Naive B cell (primary cell): ENCODE measurements at regions not wholly inside any gene's neighbourhood (a gene's known extent, or its start where the extent isn't known, plus 50 kb on each side); places are given as distances from the start of the nearest gene placed in this dataset.

Experiments
- ATAC-seq, 2 donors: fragments of 150-1000 bp; cut with Tn5 transposase; 2 replicates each; pipeline ENCODE4 v1.10.0; 2021; ENCODE audit warnings: low read depth in 2 of 2, mild to moderate bottlenecking in 2 of 2, moderate library complexity in 2 of 2
- DNase-seq: peaks from one replicate; pipeline ENCODE4 v3.0.0; 2022
- H3K27ac Mint-ChIP-seq, 6 donors: one replicate each; pipeline ENCODE4 v1.8.0; 2020 to 2022; ENCODE audit warnings: mild to moderate bottlenecking in 6 of 6, mixed read lengths in 6 of 6, moderate library complexity in 5 of 6, inconsistent platforms in 2 of 6
- H3K27me3 Mint-ChIP-seq, 3 donors: one replicate each; pipeline ENCODE4 v1.8.0; 2021 to 2022; ENCODE audit warnings: mixed read lengths in 3 of 3, mild to moderate bottlenecking in 1 of 3
- H3K36me3 Mint-ChIP-seq, 2 donors: one replicate each; pipeline ENCODE4 v1.8.0; 2020 to 2022; ENCODE audit warnings: mixed read lengths in 2 of 2, inconsistent platforms in 1 of 2, mild to moderate bottlenecking in 1 of 2
- H3K4me1 Mint-ChIP-seq, 3 donors: one replicate each; pipeline ENCODE4 v1.8.0; 2020 to 2022; ENCODE audit warnings: mixed read lengths in 3 of 3, inconsistent platforms in 1 of 3, mild to moderate bottlenecking in 1 of 3, moderate library complexity in 1 of 3
- H3K4me3 Mint-ChIP-seq, 8 donors: one replicate each; pipeline ENCODE4 v1.8.0; 2020 to 2022; ENCODE audit warnings: mild to moderate bottlenecking in 8 of 8, mixed read lengths in 8 of 8, moderate library complexity in 8 of 8, inconsistent platforms in 2 of 8
- H3K9me3 Mint-ChIP-seq, 7 donors: one replicate each; pipeline ENCODE4 v1.8.0; 2020 to 2022; ENCODE audit warnings: mixed read lengths in 7 of 7, mild to moderate bottlenecking in 5 of 7, inconsistent platforms in 2 of 7, moderate library complexity in 1 of 7

DNA sequence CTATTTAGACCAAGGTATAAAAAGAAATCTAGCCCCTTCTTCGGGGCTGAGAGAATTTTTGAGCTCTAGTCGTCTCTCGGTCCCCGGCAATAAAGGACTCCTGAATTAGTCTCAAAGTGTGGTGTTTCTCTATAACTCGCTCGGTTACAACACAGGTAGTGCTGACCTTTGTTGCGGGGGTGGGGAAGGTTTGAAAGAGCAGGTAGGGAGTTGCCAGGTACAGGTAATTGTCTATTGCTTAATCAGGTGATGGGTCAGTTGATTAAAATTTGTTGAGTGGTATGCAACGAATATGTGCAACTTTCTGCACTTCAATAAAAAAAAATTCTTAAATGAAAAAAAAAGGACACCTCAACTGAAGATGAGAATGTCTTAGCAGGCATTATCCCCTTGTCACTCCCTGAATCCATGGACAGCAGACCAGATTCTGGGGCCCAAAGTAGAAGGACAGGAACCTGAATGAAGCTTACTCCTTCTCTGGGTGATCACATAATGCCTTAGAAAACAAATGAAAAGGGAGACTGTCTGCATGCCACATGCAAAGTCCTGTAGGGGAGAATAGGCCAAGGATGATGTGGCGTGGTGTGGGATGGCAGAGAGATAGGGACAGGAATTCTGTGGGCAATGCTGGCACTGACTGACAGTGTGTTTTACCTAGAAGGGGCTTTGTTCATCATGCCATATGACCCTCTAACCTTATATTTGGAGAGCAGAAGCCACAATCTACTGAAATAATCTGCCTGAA lies 157.6 kb upstream of the OLIG3 start:
- DNase-seq = no peak
- peaks cover 12 to 31% (median 17%) of the 10 kb centered on the region in 3 donors for H3K27me3 Mint-ChIP-seq
- no peaks in the 10 kb centered on the region for H3K4me1 Mint-ChIP-seq
- peaks cover 6 to 66% (median 32%) of the 10 kb centered on the region in 7 donors for H3K9me3 Mint-ChIP-seq
- no peak overlapping the region for H3K27ac Mint-ChIP-seq
- H3K36me3 Mint-ChIP-seq = peaks cover 0 to 21% of the 10 kb centered on the region in 2 donors
- no peak for ATAC-seq
- no peak overlapping the region for H3K4me3 Mint-ChIP-seq

DNA sequence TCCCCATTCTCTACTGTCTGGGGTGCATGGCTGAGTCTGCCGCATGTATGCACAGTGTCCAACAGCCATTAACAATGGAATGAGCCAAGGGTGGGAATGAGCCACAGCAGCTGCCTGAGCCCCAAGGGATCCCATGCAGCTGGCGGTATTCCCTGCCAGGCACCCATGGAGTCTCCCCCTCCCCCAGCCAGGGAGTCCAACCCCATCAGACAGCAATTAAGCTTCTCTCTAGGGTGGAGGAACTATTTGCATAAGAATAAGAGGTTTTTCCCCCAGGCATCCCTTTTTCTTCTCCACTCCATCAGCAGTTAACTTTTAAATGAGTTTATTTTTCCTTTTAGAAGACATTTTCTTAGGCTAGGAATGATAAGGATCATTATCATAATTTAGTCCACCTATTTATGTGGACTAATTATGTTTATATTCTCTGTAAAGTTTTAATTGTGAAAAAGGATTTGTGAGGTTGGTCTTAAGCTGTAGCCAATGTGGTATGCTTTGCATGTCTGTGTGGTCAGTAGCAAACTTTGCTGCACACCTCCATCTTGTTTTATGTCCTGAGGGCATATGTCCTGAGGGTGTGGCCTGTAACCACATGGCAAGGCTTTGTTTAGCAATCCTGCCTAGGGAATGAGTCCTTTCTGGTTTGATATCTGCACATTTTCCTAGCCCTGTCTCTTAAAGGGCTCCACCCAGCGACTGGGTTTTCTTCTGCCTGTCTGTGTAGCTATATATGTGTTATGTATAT lies 158.9 kb upstream of the OLIG3 start:
- ATAC-seq = no peak
- peaks cover 0 to 33% of the 10 kb centered on the region in 2 donors for H3K36me3 Mint-ChIP-seq

DNA sequence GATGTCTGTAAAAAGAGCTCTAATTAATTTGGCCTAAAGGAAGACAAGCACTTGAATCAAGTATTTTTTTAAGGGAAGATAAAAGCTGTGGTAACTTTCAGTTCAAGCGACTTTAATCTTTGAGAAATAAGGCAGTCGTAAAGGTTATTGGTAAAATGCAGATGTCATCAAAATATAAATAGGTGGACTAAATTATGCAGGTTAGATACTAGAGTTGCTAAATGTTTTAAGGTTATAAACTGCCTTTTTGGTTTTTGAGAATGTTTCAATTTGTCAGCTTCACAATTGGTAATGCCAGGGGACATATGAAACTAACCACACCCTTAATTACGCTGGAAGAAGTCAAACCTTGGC lies 159.5 kb upstream of the OLIG3 start:
- no peak overlapping the region for H3K27ac Mint-ChIP-seq
- peaks cover 3 to 29% (median 15%) of the 10 kb centered on the region in 3 donors for H3K27me3 Mint-ChIP-seq
- no peaks in the 10 kb centered on the region for H3K4me1 Mint-ChIP-seq
- ATAC-seq (no peak), DNase-seq (no peak)
- peaks cover 0 to 33% of the 10 kb centered on the region in 2 donors for H3K36me3 Mint-ChIP-seq
- peaks cover 6 to 72% (median 42%) of the 10 kb centered on the region in 7 donors for H3K9me3 Mint-ChIP-seq
- H3K4me3 Mint-ChIP-seq = no peak overlapping the region

More for the DNA sequence above, 158.9 kb upstream of the OLIG3 start:
- Mint-ChIP-seq H3K4me3 (no peak overlapping the region), H3K9me3 (peaks cover 6 to 77% (median 40%) of the 10 kb centered on the region in 7 donors), H3K4me1 (no peaks in the 10 kb centered on the region), H3K27ac (no peak overlapping the region), H3K27me3 (peaks cover 8 to 29% (median 15%) of the 10 kb centered on the region in 3 donors)
- DNase-seq = no peak

DNA sequence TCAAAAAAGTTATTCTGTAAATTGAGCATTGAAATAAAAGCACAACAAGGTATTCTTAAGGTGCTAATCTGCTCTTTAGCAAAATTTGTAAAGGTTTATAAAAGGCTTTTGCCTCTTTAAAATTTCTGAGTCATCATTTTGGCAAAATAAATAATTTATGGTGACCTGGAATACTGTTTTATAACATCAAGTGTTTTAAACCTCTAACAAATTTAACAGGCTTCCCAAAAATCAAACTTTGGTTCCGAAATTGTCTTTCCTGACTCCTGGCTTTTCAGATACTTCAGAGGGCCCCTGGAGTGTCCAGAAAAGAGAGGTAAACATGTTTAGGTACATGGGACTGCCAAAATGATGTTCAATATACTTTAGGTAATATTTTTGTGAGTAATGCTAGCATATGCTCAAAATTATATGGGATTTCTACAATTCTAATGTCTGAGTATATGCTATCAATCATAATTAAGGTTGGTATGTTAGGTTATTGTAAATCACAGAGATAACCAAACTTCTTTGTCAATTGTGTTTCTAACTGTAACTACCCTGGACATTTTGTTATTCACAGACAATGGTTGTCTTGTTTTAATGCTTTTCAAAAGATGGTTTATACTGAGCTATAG lies 160.3 kb upstream of the OLIG3 start:
- Mint-ChIP-seq H3K27me3 (peaks cover 3 to 28% (median 15%) of the 10 kb centered on the region in 3 donors), H3K9me3 (peaks cover 6 to 70% (median 42%) of the 10 kb centered on the region in 7 donors), H3K4me1 (no peaks in the 10 kb centered on the region), H3K36me3 (peaks cover 0 to 33% of the 10 kb centered on the region in 2 donors), H3K4me3 (no peak overlapping the region), H3K27ac (no peak overlapping the region)
- DNase-seq (no peak), ATAC-seq (no peak)

DNA sequence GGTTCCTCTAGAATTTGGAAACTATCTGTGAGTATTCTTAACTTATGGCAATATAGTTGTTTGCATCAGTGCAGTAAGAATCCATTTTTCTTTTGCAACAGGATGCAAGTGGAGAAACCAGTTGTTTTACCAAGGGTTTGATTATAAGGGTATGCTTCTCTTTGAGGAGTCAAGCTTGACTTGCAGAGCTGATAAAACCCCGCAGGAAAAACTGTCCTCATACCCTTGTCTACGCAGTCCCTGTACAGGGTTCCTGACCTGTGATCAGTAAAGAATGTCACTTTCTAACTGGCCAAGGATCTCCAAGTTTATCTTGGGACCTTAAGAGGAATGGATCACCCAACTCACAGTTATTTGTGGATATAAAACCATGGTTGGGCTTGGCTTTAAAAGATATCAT lies 161.1 kb upstream of the OLIG3 start:
- no peak for ATAC-seq
- no peak for DNase-seq
- H3K4me3 Mint-ChIP-seq = no peak overlapping the region
- no peak overlapping the region for H3K27ac Mint-ChIP-seq
- peaks cover 0 to 32% of the 10 kb centered on the region in 2 donors for H3K36me3 Mint-ChIP-seq
- peaks cover 6 to 70% (median 42%) of the 10 kb centered on the region in 7 donors for H3K9me3 Mint-ChIP-seq
- H3K27me3 Mint-ChIP-seq = peaks cover 3 to 28% (median 15%) of the 10 kb centered on the region in 3 donors
- no peaks in the 10 kb centered on the region for H3K4me1 Mint-ChIP-seq

DNA sequence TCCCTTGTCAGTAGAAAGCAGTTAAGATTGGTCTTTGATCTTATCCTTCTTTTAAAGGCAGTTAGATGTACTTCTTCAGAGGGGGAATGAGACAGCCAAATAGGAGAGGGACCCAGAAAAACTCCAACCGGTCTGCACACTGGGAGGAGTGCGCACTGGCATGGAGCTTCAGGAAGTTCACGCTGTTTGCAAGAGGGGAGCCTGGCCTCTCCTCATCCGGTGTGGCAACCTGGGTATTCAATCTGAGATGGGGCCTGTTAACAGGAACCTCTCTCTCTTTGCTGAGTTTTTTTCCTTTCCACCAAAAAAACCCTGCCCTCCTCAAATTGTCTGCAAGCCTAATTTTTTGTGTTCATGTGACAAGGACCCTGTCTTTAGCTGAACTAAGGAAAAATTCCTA lies 162.5 kb upstream of the OLIG3 start:
- peaks cover 0 to 26% of the 10 kb centered on the region in 2 donors for H3K36me3 Mint-ChIP-seq
- DNase-seq (no peak), ATAC-seq (no peak)
- no peaks in the 10 kb centered on the region for H3K4me1 Mint-ChIP-seq
- H3K4me3 Mint-ChIP-seq = peak overlapping the region in 1 of 8 donors; percentile 13
- H3K27me3 Mint-ChIP-seq = peaks cover 0 to 20% (median 15%) of the 10 kb centered on the region in 3 donors
- H3K27ac Mint-ChIP-seq = no peak overlapping the region
- peaks cover 3 to 57% (median 39%) of the 10 kb centered on the region in 7 donors for H3K9me3 Mint-ChIP-seq

DNA sequence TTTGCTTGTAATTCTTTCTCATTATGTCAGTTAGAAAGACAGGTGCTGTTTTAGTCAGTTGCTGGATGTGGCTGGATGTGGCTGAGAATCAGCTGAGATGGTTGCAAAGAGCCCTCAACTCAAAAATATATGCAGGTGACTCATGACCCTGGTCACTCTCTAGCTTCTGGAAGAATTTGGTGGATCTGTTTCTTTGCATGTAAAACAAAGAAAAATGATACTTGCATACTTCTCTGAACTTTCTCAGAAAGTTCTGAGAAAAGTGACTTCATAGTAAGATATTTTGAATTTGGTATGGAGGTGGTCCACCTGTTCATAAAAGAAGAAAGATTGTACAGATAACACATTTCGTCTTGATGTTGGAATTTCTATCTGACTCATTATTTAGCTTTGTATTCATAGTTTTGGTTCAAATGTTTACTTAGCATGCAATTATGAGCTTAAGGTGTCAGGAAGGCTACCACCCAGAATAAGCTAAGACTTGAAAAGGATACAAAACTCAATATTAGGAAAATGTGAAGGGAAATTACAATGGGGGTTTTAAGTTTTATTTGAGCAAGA lies 163.2 kb upstream of the OLIG3 start:
- ATAC-seq (no peak), DNase-seq (no peak)
- H3K27ac Mint-ChIP-seq = no peak overlapping the region
- no peaks in the 10 kb centered on the region for H3K4me1 Mint-ChIP-seq
- peaks cover 0 to 26% of the 10 kb centered on the region in 2 donors for H3K36me3 Mint-ChIP-seq
- H3K9me3 Mint-ChIP-seq = peaks cover 0 to 50% (median 34%) of the 10 kb centered on the region in 7 donors
- H3K27me3 Mint-ChIP-seq = peaks cover 0 to 18% (median 15%) of the 10 kb centered on the region in 3 donors
- no peak overlapping the region for H3K4me3 Mint-ChIP-seq

DNA sequence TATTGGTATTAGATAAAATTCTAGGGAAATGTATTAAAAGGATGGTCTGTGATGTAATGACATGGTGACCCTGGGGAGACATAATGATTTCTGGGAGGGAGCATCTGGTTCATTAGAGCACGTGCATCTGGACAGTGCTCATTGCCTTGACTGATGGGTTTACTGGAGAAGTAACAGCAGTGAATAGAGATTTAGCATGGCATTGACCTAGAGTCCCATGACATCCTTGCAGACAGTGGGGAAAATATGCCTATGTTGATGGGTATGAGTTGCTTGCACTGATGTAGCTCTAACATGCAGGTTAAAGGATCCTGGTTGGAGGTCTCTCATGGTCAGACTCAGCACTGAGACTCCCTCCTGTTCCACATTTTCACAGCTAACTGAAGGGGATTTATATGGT lies 164.1 kb upstream of the OLIG3 start:
- no peak overlapping the region for H3K27ac Mint-ChIP-seq
- H3K36me3 Mint-ChIP-seq = peaks cover 0 to 24% of the 10 kb centered on the region in 2 donors
- H3K9me3 Mint-ChIP-seq = peaks cover 0 to 41% (median 27%) of the 10 kb centered on the region in 7 donors
- no peak overlapping the region for H3K4me3 Mint-ChIP-seq
- H3K27me3 Mint-ChIP-seq = peaks cover 0 to 18% (median 15%) of the 10 kb centered on the region in 3 donors
- no peaks in the 10 kb centered on the region for H3K4me1 Mint-ChIP-seq
- no peak for DNase-seq
- no peak for ATAC-seq

DNA sequence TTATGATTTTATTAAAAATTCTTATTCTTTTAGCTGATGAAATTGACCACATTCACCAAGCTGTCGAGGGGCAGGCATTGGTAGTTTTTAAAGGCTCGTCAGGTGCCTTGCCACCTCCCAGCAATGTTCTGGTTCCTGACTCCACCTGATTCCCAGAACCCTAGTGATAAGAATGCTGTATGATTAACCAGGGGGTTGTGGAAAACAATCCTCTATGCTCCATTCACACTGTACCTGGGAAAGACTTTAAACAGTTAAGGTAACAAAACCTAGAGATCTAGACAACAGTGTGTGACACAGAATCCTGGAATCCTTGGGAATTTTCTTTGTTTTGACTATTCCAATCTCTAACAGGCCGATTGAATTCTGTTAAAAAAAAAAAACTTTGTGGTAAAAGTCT lies 165.7 kb upstream of the OLIG3 start:
- H3K9me3 Mint-ChIP-seq = peaks cover 0 to 29% (median 21%) of the 10 kb centered on the region in 7 donors
- H3K36me3 Mint-ChIP-seq = peaks cover 0 to 18% of the 10 kb centered on the region in 2 donors
- no peak for DNase-seq
- ATAC-seq = no peak
- no peaks in the 10 kb centered on the region for H3K4me1 Mint-ChIP-seq
- H3K27me3 Mint-ChIP-seq = peaks cover 0 to 18% (median 15%) of the 10 kb centered on the region in 3 donors
- H3K27ac Mint-ChIP-seq = no peak overlapping the region
- H3K4me3 Mint-ChIP-seq = no peak overlapping the region

DNA sequence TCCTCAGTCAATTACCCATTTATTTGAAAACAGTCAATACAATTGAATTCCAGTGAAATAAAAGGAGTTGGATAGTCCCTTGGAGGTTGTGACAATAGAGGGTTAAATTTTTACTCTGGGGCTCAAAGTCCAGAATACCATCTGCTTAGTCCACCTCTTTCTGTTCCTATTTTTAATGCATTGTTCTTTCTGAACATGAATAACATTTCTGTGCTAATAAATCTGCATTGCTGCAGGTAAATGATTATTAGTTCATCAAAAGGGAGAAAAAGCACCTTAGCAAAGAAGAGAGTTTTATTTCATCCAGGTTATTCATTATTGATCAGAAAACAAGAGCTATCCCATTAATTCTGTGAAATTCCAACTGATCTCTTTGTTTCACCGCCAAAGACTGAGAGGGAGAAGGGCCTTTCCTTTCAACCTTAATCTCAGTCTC lies 166.1 kb upstream of the OLIG3 start:
- DNase-seq (no peak), ATAC-seq (no peak)
- H3K36me3 Mint-ChIP-seq = peaks cover 0 to 18% of the 10 kb centered on the region in 2 donors
- no peak overlapping the region for H3K27ac Mint-ChIP-seq
- no peak overlapping the region for H3K4me3 Mint-ChIP-seq
- peaks cover 0 to 25% (median 18%) of the 10 kb centered on the region in 7 donors for H3K9me3 Mint-ChIP-seq
- peaks cover 0 to 18% (median 15%) of the 10 kb centered on the region in 3 donors for H3K27me3 Mint-ChIP-seq
- no peaks in the 10 kb centered on the region for H3K4me1 Mint-ChIP-seq

DNA sequence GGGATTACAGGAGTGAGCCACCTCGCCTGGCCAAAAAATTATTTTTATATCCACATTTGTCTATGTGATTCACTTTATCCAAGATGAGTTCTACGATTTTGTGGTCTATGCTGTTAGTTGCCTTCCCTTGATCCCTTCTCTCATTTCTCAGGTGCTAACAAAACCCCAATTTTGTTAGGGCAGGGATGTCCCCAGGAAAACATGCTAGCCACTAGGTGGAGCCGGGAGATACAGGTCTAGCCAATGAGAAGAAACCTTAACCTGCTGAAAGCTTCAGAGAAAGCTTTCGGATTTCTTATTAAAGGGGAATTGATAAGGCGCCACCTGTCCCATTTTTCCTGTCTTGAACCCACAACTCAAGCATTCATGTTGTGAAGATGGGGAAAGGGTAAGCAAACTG lies 167.4 kb upstream of the OLIG3 start:
- H3K27ac Mint-ChIP-seq = peak overlapping the region in 1 of 6 donors; percentile 40
- peaks cover 0 to 13% (median 6%) of the 10 kb centered on the region in 7 donors for H3K9me3 Mint-ChIP-seq
- no peak for DNase-seq
- peaks cover 0 to 14% of the 10 kb centered on the region in 2 donors for H3K36me3 Mint-ChIP-seq
- H3K4me3 Mint-ChIP-seq = no peak overlapping the region
- peaks cover 0 to 18% (median 15%) of the 10 kb centered on the region in 3 donors for H3K27me3 Mint-ChIP-seq
- ATAC-seq = peak; percentile 32 to 66
- H3K4me1 Mint-ChIP-seq = no peaks in the 10 kb centered on the region

DNA sequence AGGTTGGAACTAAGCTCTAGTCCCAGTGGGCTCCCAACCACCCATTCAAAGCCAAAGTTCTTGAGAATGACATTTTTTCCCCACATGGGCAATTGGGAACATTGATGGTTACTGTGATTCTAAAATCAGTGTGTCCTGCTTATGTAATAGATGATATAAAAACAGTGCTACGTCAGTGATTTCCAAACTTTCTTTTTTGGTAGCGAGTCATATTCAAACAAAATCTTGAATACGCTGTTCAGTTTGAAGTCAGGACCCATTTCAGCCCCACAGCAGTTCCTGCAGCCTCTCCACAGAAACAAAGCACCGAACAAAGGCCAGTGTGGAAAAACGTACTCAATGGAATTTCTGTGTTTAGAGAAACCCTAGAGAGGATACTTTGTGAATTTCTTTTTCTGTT lies 170.0 kb upstream of the OLIG3 start:
- DNase-seq = no peak
- peaks cover 0 to 4% (median 0%) of the 10 kb centered on the region in 3 donors for H3K27me3 Mint-ChIP-seq
- H3K4me1 Mint-ChIP-seq = no peaks in the 10 kb centered on the region
- no peak overlapping the region for H3K4me3 Mint-ChIP-seq
- H3K27ac Mint-ChIP-seq = no peak overlapping the region
- H3K36me3 Mint-ChIP-seq = no peaks in the 10 kb centered on the region
- no peaks in the 10 kb centered on the region for H3K9me3 Mint-ChIP-seq
- ATAC-seq = no peak

DNA sequence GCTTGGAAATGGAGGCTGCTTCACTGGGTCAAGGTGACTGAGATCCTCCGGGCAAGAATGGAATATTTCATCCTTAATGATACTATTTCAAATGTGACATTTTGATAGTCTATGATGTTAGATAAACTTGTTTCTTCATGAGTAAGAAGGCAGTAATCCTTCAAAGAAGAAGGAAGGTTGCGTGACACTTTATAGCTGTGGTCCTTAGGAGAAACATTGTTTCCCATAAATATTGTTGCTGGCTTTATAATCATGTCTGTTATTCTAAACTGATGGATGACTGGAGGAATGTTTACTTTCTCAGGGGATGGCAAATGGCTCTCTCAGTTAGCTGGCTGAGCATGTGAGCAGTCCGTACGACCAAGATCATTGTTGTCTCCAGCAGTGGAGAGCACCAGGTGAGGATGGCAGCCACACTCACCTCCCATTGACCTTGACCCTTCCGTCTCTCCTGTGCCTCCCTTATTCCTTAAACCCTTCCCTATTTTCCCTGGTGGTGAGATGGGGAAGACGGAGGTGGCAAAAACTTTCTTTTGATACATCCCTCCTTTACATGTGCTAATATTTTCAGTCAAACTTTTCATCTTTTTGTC lies 171.2 kb upstream of the OLIG3 start:
- H3K27ac Mint-ChIP-seq = no peak overlapping the region

More for the DNA sequence above, 171.2 kb upstream of the OLIG3 start:
- H3K4me1 Mint-ChIP-seq = no peaks in the 10 kb centered on the region
- H3K4me3 Mint-ChIP-seq = no peak overlapping the region
- ATAC-seq (no peak), DNase-seq (no peak)
- H3K36me3 Mint-ChIP-seq = peaks cover 0 to 1% of the 10 kb centered on the region in 2 donors
- H3K27me3 Mint-ChIP-seq = peaks cover 0 to 10% (median 3%) of the 10 kb centered on the region in 3 donors
- peaks cover 0 to 3% (median 0%) of the 10 kb centered on the region in 7 donors for H3K9me3 Mint-ChIP-seq
